ENCODE measurements at regions not wholly inside any gene's neighbourhood (a gene's known extent, or its start where the extent isn't known, plus 50 kb on each side); places are given as distances from the start of the nearest gene placed in this dataset.

DNA sequence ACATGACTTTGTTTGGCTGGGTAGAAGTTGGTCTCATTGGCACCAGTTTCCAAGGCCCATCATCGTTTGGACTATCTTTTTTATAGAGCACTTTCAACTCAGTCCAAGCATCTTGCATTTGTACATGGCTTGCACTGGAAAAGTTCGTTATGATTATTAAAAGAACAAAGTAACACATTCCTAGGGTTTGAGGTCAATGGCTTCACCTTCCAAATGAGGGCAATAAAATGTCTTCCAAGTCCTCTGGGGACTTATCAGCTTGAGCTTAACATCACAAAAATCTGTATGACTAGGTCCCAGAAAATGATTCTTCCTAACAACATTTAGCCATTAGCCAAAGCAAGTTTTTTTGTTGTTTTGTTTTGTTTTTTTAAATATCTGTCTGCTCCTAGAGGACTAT lies 610.8 kb downstream of the LMO4 start:
- Mint-ChIP-seq H3K36me3 (no peaks in the 10 kb centered on the region), H3K4me1 (no peaks in the 10 kb centered on the region), H3K9me3 (no peaks in the 10 kb centered on the region), H3K27ac (no peak overlapping the region), H3K4me3 (no peak overlapping the region), H3K27me3 (no peaks in the 10 kb centered on the region)
- no peak for DNase-seq

DNA sequence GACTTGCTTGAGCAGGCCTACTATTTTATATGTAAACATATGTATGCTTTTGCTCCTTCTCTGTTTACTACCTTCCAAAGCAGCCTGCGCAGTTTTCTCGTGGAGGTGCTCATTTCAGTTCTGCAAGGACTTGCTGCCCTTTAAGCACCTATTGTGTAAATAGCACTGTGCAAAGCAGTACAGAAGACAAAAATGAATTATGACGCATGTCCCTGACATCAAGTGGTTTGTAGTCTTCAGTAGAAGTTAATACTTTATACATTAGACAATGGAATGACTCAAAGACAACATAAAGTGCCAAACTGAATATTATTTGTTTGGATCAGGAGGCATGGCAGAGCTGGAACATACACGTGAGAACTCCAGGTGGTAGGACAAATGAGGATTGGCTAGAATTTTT lies 611.7 kb downstream of the LMO4 start:
- no peaks in the 10 kb centered on the region for H3K27me3 Mint-ChIP-seq
- DNase-seq, result no peak
- no peak overlapping the region for H3K27ac Mint-ChIP-seq
- no peak overlapping the region for H3K4me3 Mint-ChIP-seq
- no peaks in the 10 kb centered on the region for H3K36me3 Mint-ChIP-seq
- no peaks in the 10 kb centered on the region for H3K9me3 Mint-ChIP-seq
- H3K4me1 Mint-ChIP-seq, result no peaks in the 10 kb centered on the region

GRCh38 chr1:87941337-87941946 lies 612.8 kb downstream of the LMO4 start:
- Mint-ChIP-seq H3K27me3 (no peaks in the 10 kb centered on the region), H3K36me3 (no peaks in the 10 kb centered on the region), H3K9me3 (no peaks in the 10 kb centered on the region), H3K27ac (no peak overlapping the region), H3K4me1 (no peaks in the 10 kb centered on the region), H3K4me3 (no peak overlapping the region)
- no peak for DNase-seq

GRCh38 chr1:87942165-87942564 lies 613.5 kb downstream of the LMO4 start:
- H3K4me1 Mint-ChIP-seq, result no peaks in the 10 kb centered on the region
- no peaks in the 10 kb centered on the region for H3K9me3 Mint-ChIP-seq
- DNase-seq, result no peak
- no peaks in the 10 kb centered on the region for H3K27me3 Mint-ChIP-seq
- H3K36me3 Mint-ChIP-seq, result no peaks in the 10 kb centered on the region
- no peak overlapping the region for H3K4me3 Mint-ChIP-seq
- H3K27ac Mint-ChIP-seq, result no peak overlapping the region

GRCh38 chr1:87949711-87950110 lies 621.0 kb downstream of the LMO4 start:
- Mint-ChIP-seq H3K4me1 (no peaks in the 10 kb centered on the region), H3K4me3 (no peak overlapping the region), H3K27ac (no peak overlapping the region), H3K9me3 (no peaks in the 10 kb centered on the region), H3K27me3 (peaks cover 10% of the 10 kb centered on the region), H3K36me3 (no peaks in the 10 kb centered on the region)
- DNase-seq, result no peak

DNA sequence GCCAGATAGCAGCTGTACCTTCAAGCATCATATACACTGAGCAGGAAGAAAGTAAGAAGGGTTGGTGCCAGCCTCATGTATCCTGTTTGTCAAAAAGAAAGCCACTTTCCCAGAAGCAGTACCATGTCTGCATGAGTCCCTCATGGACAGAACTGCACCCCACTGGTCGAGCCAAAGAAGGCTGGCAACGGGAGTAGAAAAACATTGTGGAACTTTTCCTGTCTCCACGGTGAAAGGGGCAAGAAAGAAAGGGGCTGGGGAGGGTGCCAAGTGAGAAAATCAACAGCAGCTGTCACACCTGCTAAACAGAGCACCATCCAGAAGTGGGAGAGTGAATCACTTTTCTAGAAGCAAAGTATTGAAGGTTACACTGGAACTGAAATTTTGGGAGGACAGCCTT lies 621.7 kb downstream of the LMO4 start:
- H3K4me1 Mint-ChIP-seq, result no peaks in the 10 kb centered on the region
- H3K9me3 Mint-ChIP-seq, result no peaks in the 10 kb centered on the region
- no peak overlapping the region for H3K27ac Mint-ChIP-seq
- H3K27me3 Mint-ChIP-seq, result peaks cover 10% of the 10 kb centered on the region
- no peaks in the 10 kb centered on the region for H3K36me3 Mint-ChIP-seq
- no peak for DNase-seq
- H3K4me3 Mint-ChIP-seq, result no peak overlapping the region

DNA sequence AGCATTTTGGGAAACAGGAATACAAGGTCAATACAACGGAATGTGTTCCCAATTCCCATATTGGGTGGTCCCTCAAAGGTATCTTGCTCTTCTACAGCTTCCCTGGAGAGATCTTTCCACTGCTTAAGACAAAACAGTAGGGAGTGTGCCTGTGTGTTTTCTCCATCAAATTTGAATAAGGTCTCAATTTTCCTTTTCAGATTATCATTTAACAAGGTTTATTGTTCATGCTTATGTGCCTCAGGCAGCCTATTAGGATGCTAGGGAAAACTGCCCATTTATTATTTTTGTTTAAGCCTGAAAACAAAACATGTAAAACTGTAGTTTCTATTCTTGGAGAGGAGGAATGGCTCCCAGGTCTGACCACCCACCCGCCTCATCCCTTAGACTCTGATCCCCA lies 622.7 kb downstream of the LMO4 start:
- no peak for DNase-seq
- H3K36me3 Mint-ChIP-seq, result no peaks in the 10 kb centered on the region
- H3K27me3 Mint-ChIP-seq, result peaks cover 14% of the 10 kb centered on the region
- H3K4me3 Mint-ChIP-seq, result no peak overlapping the region
- no peaks in the 10 kb centered on the region for H3K4me1 Mint-ChIP-seq
- H3K9me3 Mint-ChIP-seq, result no peaks in the 10 kb centered on the region
- H3K27ac Mint-ChIP-seq, result no peak overlapping the region

GRCh38 chr1:87951852-87952251 lies 623.2 kb downstream of the LMO4 start:
- Mint-ChIP-seq H3K36me3 (no peaks in the 10 kb centered on the region), H3K27me3 (peaks cover 14% of the 10 kb centered on the region), H3K27ac (no peak overlapping the region), H3K4me3 (no peak overlapping the region), H3K9me3 (no peaks in the 10 kb centered on the region), H3K4me1 (no peaks in the 10 kb centered on the region)
- no peak for DNase-seq

- no peak for DNase-seq
- Mint-ChIP-seq H3K27ac (no peak overlapping the region), H3K27me3 (peaks cover 14% of the 10 kb centered on the region), H3K36me3 (no peaks in the 10 kb centered on the region), H3K4me3 (no peak overlapping the region), H3K4me1 (no peaks in the 10 kb centered on the region), H3K9me3 (no peaks in the 10 kb centered on the region)
Observed at GRCh38 chr1:87953121-87953520, 624.4 kb downstream of the LMO4 start.

- peak; percentile 17 for DNase-seq
- H3K9me3 Mint-ChIP-seq, result no peaks in the 10 kb centered on the region
- H3K4me3 Mint-ChIP-seq, result no peak overlapping the region
- H3K27me3 Mint-ChIP-seq, result peaks cover 12% of the 10 kb centered on the region
- no peak overlapping the region for H3K27ac Mint-ChIP-seq
- H3K4me1 Mint-ChIP-seq, result no peaks in the 10 kb centered on the region
- no peaks in the 10 kb centered on the region for H3K36me3 Mint-ChIP-seq
Observed at GRCh38 chr1:87953732-87954344, 625.2 kb downstream of the LMO4 start.

- Mint-ChIP-seq H3K4me1 (no peaks in the 10 kb centered on the region), H3K9me3 (no peaks in the 10 kb centered on the region), H3K27ac (no peak overlapping the region), H3K4me3 (no peak overlapping the region), H3K36me3 (no peaks in the 10 kb centered on the region), H3K27me3 (peaks cover 8% of the 10 kb centered on the region)
- no peak for DNase-seq
Observed at GRCh38 chr1:87955038-87955437, 626.4 kb downstream of the LMO4 start.

GRCh38 chr1:87956072-87956471 lies 627.4 kb downstream of the LMO4 start:
- peaks cover 8% of the 10 kb centered on the region for H3K27me3 Mint-ChIP-seq
- no peak overlapping the region for H3K27ac Mint-ChIP-seq
- H3K9me3 Mint-ChIP-seq, result no peaks in the 10 kb centered on the region
- DNase-seq, result no peak
- H3K4me1 Mint-ChIP-seq, result no peaks in the 10 kb centered on the region
- no peak overlapping the region for H3K4me3 Mint-ChIP-seq
- H3K36me3 Mint-ChIP-seq, result no peaks in the 10 kb centered on the region

- no peak overlapping the region for H3K27ac Mint-ChIP-seq
- no peaks in the 10 kb centered on the region for H3K9me3 Mint-ChIP-seq
- H3K27me3 Mint-ChIP-seq, result peaks cover 8% of the 10 kb centered on the region
- DNase-seq, result no peak
- H3K36me3 Mint-ChIP-seq, result no peaks in the 10 kb centered on the region
- H3K4me1 Mint-ChIP-seq, result no peaks in the 10 kb centered on the region
- H3K4me3 Mint-ChIP-seq, result no peak overlapping the region
Observed at GRCh38 chr1:87956750-87957149, 628.1 kb downstream of the LMO4 start.

- no peaks in the 10 kb centered on the region for H3K4me1 Mint-ChIP-seq
- H3K36me3 Mint-ChIP-seq, result no peaks in the 10 kb centered on the region
- H3K27ac Mint-ChIP-seq, result no peak overlapping the region
- H3K9me3 Mint-ChIP-seq, result no peaks in the 10 kb centered on the region
- no peak overlapping the region for H3K4me3 Mint-ChIP-seq
- peaks cover 8% of the 10 kb centered on the region for H3K27me3 Mint-ChIP-seq
- DNase-seq, result no peak
Observed at GRCh38 chr1:87957331-87957730, 628.7 kb downstream of the LMO4 start.

DNA sequence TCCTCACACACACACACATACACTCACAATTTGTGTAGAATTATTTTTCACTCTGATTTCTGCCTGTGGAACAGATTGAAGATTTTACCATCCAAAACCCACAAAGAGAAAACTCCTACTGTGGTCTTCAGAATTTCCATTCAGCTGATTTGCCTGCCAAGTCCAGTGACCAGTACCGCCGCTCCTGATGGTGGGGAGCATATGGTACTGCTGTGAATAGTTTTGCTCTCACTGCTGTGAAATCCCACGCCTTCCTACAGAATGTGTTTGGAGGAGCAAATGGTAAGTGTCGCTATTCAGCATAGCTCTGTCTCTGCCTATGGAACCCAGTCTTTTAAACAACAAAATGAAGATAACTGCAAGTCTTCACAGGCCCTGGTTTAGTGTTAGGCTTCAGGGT lies 629.5 kb downstream of the LMO4 start:
- Mint-ChIP-seq H3K9me3 (no peaks in the 10 kb centered on the region), H3K4me3 (no peak overlapping the region)

GRCh38 chr1:87958716-87959115 lies 630.0 kb downstream of the LMO4 start:
- H3K36me3 Mint-ChIP-seq, result no peaks in the 10 kb centered on the region
- H3K4me3 Mint-ChIP-seq, result no peak overlapping the region
- H3K4me1 Mint-ChIP-seq, result no peaks in the 10 kb centered on the region
- no peaks in the 10 kb centered on the region for H3K9me3 Mint-ChIP-seq
- no peak overlapping the region for H3K27ac Mint-ChIP-seq
- peaks cover 7% of the 10 kb centered on the region for H3K27me3 Mint-ChIP-seq
- DNase-seq, result no peak

More for the DNA sequence above, 629.5 kb downstream of the LMO4 start:
- no peak overlapping the region for H3K27ac Mint-ChIP-seq
- H3K36me3 Mint-ChIP-seq, result no peaks in the 10 kb centered on the region
- no peaks in the 10 kb centered on the region for H3K4me1 Mint-ChIP-seq
- peaks cover 8% of the 10 kb centered on the region for H3K27me3 Mint-ChIP-seq
- no peak for DNase-seq
